ENCODE measurements at regions not wholly inside any gene's neighbourhood (a gene's known extent, or its start where the extent isn't known, plus 50 kb on each side); places are given as distances from the start of the nearest gene placed in this dataset.

DNA sequence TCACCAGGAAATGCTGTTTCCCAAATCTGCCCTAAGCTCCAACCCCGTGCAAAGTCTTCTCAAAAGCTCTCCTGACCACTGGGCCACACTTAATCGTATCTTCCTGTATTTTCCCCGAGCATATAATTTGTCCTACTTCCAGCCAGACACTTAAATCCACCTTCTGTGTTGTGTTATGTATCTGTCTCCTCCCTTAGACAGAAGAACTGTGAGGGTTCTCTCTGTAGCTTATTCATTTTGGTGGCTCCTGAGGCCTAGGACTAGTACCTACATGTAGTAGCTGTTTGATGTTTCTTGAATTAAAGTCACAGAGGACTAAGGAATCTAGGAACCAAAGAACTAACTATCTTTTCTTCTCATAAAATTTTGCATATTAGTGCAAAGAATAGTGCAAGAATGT lies 292.6 kb downstream of the ALDH8A1 start:
- H3K36me3 ChIP-seq (ENCODE audit: control insufficient read depth in 1 of 2, insufficient read depth in 2 of 2, low read depth in 1 of 2, low read length in 2 of 2) = no peaks in the 10 kb centered on the region
- WGBS = 100% methylated on average over 1 of the region's 3 CpGs
- H2BK120ac ChIP-seq (ENCODE audit: low read depth, low read length) = no peak overlapping the region
- H4K8ac ChIP-seq (ENCODE audit: low read length) = no peak overlapping the region
- H4K91ac ChIP-seq (ENCODE audit: low read length) = no peak overlapping the region
- H3K4me2 ChIP-seq (ENCODE audit: low read length, poor library complexity, severe bottlenecking) = no peak overlapping the region
- H3K27me3 ChIP-seq (ENCODE audit: control insufficient read depth in 1 of 2, insufficient read depth in 1 of 2, low read length in 2 of 2) = no peaks in the 10 kb centered on the region
- H3K79me1 ChIP-seq (replicated peaks; ENCODE audit: low read length, poor library complexity, severe bottlenecking) = no peaks in the 10 kb centered on the region
- H2BK15ac ChIP-seq (ENCODE audit: low read depth, poor library complexity, severe bottlenecking) = no peak overlapping the region
- DNase-seq = peak; percentile 15
- H3K9me3 ChIP-seq (ENCODE audit: control insufficient read depth, low read length) = no peaks in the 10 kb centered on the region
- H3K23ac ChIP-seq (ENCODE audit: low read length in 2 of 2) = no peak overlapping the region
- no peaks in the 10 kb centered on the region for H3K4me1 ChIP-seq (ENCODE audit: control insufficient read depth, insufficient read depth, low read depth, low read length)
- H2AK5ac ChIP-seq (ENCODE audit: low read length, severe bottlenecking) = peak overlapping the region; percentile 83
- no peak overlapping the region for H3K4me3 ChIP-seq (ENCODE audit: insufficient read depth in 1 of 2, low read depth in 1 of 2, low read length in 2 of 2)
- no peak overlapping the region for H3K9ac ChIP-seq (ENCODE audit: low read length)
- no peak overlapping the region for H3K14ac ChIP-seq (ENCODE audit: low read length in 2 of 2)
- H2BK5ac ChIP-seq (ENCODE audit: low read depth, low read length, poor library complexity, severe bottlenecking) = no peak overlapping the region
- H3K18ac ChIP-seq (ENCODE audit: low read depth in 1 of 2, low read length in 2 of 2) = peak overlapping the region; percentile 19 to 24
- peak overlapping the region in 1 of 2 experiments; percentile 16 for H3K4ac ChIP-seq (ENCODE audit: low read depth in 1 of 2, low read length in 2 of 2)
- H2BK12ac ChIP-seq (ENCODE audit: low read length in 2 of 2) = peak overlapping the region in 1 of 2 experiments; percentile 42
- H3K27ac ChIP-seq (ENCODE audit: low read length, poor library complexity, severe bottlenecking) = no peak overlapping the region
- no peak overlapping the region for H2AFZ ChIP-seq (ENCODE audit: low read depth, low read length)

DNA sequence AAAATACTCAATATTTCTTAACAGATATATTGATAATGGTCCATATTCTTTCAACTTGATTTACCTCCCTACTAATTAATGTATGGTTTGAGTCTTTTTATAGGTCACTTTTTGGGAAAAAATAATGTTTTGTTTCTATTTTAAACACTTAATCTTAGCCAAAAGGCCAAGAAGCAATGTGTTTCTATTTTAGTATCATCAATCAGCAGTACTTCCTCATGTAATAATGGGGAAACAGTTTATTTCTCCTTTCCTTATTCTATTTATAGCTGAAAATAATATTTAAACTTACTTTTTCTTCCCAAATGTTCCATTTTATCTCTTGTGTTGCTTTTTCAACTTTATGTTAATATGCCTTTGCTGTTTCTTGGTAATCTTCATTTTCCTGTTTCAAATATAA lies 295.1 kb downstream of the ALDH8A1 start:
- H2AFZ ChIP-seq (ENCODE audit: low read depth, low read length) = no peak overlapping the region
- no peak overlapping the region for H3K27ac ChIP-seq (ENCODE audit: low read length, poor library complexity, severe bottlenecking)
- no peak overlapping the region for H3K4ac ChIP-seq (ENCODE audit: low read depth in 1 of 2, low read length in 2 of 2)
- no peak overlapping the region for H2BK12ac ChIP-seq (ENCODE audit: low read length in 2 of 2)
- H2BK5ac ChIP-seq (ENCODE audit: low read depth, low read length, poor library complexity, severe bottlenecking) = no peak overlapping the region
- no peaks in the 10 kb centered on the region for H3K79me1 ChIP-seq (replicated peaks; ENCODE audit: low read length, poor library complexity, severe bottlenecking)
- no peak overlapping the region for H3K23ac ChIP-seq (ENCODE audit: low read length in 2 of 2)
- no peaks in the 10 kb centered on the region for H3K36me3 ChIP-seq (ENCODE audit: control insufficient read depth in 1 of 2, insufficient read depth in 2 of 2, low read depth in 1 of 2, low read length in 2 of 2)
- no peak overlapping the region for H4K91ac ChIP-seq (ENCODE audit: low read length)
- H2BK15ac ChIP-seq (ENCODE audit: low read depth, poor library complexity, severe bottlenecking) = no peak overlapping the region
- no peaks in the 10 kb centered on the region for H3K4me1 ChIP-seq (ENCODE audit: control insufficient read depth, insufficient read depth, low read depth, low read length)
- H3K9ac ChIP-seq (ENCODE audit: low read length) = no peak overlapping the region
- H3K18ac ChIP-seq (ENCODE audit: low read depth in 1 of 2, low read length in 2 of 2) = no peak overlapping the region
- no peaks in the 10 kb centered on the region for H3K9me3 ChIP-seq (ENCODE audit: control insufficient read depth, low read length)
- no peak overlapping the region for H3K14ac ChIP-seq (ENCODE audit: low read length in 2 of 2)
- no peaks in the 10 kb centered on the region for H3K27me3 ChIP-seq (ENCODE audit: control insufficient read depth in 1 of 2, insufficient read depth in 1 of 2, low read length in 2 of 2)
- no peak overlapping the region for H2BK120ac ChIP-seq (ENCODE audit: low read depth, low read length)
- no peak overlapping the region for H4K8ac ChIP-seq (ENCODE audit: low read length)
- H2AK5ac ChIP-seq (ENCODE audit: low read length, severe bottlenecking) = no peak overlapping the region
- no peak overlapping the region for H3K4me3 ChIP-seq (ENCODE audit: insufficient read depth in 1 of 2, low read depth in 1 of 2, low read length in 2 of 2)
- DNase-seq = no peak
- H3K4me2 ChIP-seq (ENCODE audit: low read length, poor library complexity, severe bottlenecking) = no peak overlapping the region

DNA sequence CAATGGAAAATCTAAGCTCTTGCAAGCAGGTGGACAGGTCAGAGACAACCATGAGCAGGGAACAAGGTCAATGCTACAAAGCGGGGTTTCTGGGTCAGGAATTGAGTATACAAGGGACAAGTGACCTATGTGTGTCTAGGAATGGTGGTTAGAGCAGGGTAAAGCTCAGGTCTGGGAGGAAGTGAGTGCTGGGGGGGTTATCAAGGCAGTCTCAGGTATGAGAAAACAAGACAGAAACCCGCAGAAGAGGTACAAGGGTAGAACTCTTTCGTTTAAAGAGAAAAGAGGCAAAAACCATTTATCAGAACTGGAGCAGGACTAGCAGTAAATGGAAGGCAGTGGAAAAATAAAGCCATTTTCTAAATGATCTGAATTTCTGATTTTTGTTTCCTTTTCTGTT lies 298.4 kb downstream of the ALDH8A1 start:
- Histone ChIP-seq H2AK5ac (ENCODE audit: low read length, severe bottlenecking) (no peak overlapping the region), H3K27ac (ENCODE audit: low read length, poor library complexity, severe bottlenecking) (no peak overlapping the region), H3K36me3 (ENCODE audit: control insufficient read depth in 1 of 2, insufficient read depth in 2 of 2, low read depth in 1 of 2, low read length in 2 of 2) (no peaks in the 10 kb centered on the region), H2AFZ (ENCODE audit: low read depth, low read length) (no peak overlapping the region), H3K4ac (ENCODE audit: low read depth in 1 of 2, low read length in 2 of 2) (no peak overlapping the region), H3K79me1 (replicated peaks; ENCODE audit: low read length, poor library complexity, severe bottlenecking) (no peaks in the 10 kb centered on the region), H4K8ac (ENCODE audit: low read length) (no peak overlapping the region), H2BK12ac (ENCODE audit: low read length in 2 of 2) (no peak overlapping the region), H3K27me3 (ENCODE audit: control insufficient read depth in 1 of 2, insufficient read depth in 1 of 2, low read length in 2 of 2) (no peaks in the 10 kb centered on the region), H2BK15ac (ENCODE audit: low read depth, poor library complexity, severe bottlenecking) (no peak overlapping the region), H2BK120ac (ENCODE audit: low read depth, low read length) (no peak overlapping the region), H3K4me2 (ENCODE audit: low read length, poor library complexity, severe bottlenecking) (no peak overlapping the region), H3K9me3 (ENCODE audit: control insufficient read depth, low read length) (no peaks in the 10 kb centered on the region), H3K18ac (ENCODE audit: low read depth in 1 of 2, low read length in 2 of 2) (no peak overlapping the region), H2BK5ac (ENCODE audit: low read depth, low read length, poor library complexity, severe bottlenecking) (no peak overlapping the region), H3K9ac (ENCODE audit: low read length) (no peak overlapping the region), H3K14ac (ENCODE audit: low read length in 2 of 2) (no peak overlapping the region), H3K4me1 (ENCODE audit: control insufficient read depth, insufficient read depth, low read depth, low read length) (peaks cover 1% of the 10 kb centered on the region), H4K91ac (ENCODE audit: low read length) (no peak overlapping the region), H3K4me3 (ENCODE audit: insufficient read depth in 1 of 2, low read depth in 1 of 2, low read length in 2 of 2) (no peak overlapping the region), H3K23ac (ENCODE audit: low read length in 2 of 2) (no peak overlapping the region)
- 92% methylated on average over 3 of the region's 3 CpGs for WGBS
- no peak for DNase-seq

DNA sequence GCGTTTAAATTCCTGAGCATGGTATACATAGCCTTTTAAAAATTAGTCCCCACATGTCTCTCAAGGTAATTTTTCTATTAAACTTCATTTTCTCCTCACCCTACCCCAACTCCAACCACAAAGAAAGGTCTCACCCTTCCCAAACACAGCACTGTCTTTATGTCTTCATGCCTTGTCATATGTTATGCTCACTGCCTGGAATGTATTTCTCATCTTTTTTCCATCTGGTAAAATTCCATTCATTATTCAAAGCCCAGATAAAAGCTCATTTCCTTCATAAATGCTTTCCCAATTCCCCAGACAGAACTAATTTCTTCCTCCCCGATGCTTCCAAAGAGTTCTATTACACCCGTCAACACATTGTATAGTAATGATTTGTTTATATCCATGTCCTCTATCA lies 302.0 kb downstream of the ALDH8A1 start:
- Histone ChIP-seq H3K18ac (ENCODE audit: low read depth in 1 of 2, low read length in 2 of 2) (no peak overlapping the region), H4K91ac (ENCODE audit: low read length) (no peak overlapping the region), H3K27ac (ENCODE audit: low read length, poor library complexity, severe bottlenecking) (no peak overlapping the region), H3K27me3 (ENCODE audit: control insufficient read depth in 1 of 2, insufficient read depth in 1 of 2, low read length in 2 of 2) (no peaks in the 10 kb centered on the region), H3K4me3 (ENCODE audit: insufficient read depth in 1 of 2, low read depth in 1 of 2, low read length in 2 of 2) (no peak overlapping the region), H3K4me2 (ENCODE audit: low read length, poor library complexity, severe bottlenecking) (no peak overlapping the region), H2AFZ (ENCODE audit: low read depth, low read length) (no peak overlapping the region), H2AK5ac (ENCODE audit: low read length, severe bottlenecking) (no peak overlapping the region), H3K4me1 (ENCODE audit: control insufficient read depth, insufficient read depth, low read depth, low read length) (peaks cover 6% of the 10 kb centered on the region), H3K4ac (ENCODE audit: low read depth in 1 of 2, low read length in 2 of 2) (no peak overlapping the region), H3K14ac (ENCODE audit: low read length in 2 of 2) (no peak overlapping the region), H2BK120ac (ENCODE audit: low read depth, low read length) (no peak overlapping the region), H3K79me1 (replicated peaks; ENCODE audit: low read length, poor library complexity, severe bottlenecking) (no peaks in the 10 kb centered on the region), H4K8ac (ENCODE audit: low read length) (no peak overlapping the region), H3K23ac (ENCODE audit: low read length in 2 of 2) (no peak overlapping the region), H3K9me3 (ENCODE audit: control insufficient read depth, low read length) (no peaks in the 10 kb centered on the region), H2BK15ac (ENCODE audit: low read depth, poor library complexity, severe bottlenecking) (no peak overlapping the region), H2BK5ac (ENCODE audit: low read depth, low read length, poor library complexity, severe bottlenecking) (no peak overlapping the region), H3K9ac (ENCODE audit: low read length) (no peak overlapping the region), H3K36me3 (ENCODE audit: control insufficient read depth in 1 of 2, insufficient read depth in 2 of 2, low read depth in 1 of 2, low read length in 2 of 2) (no peaks in the 10 kb centered on the region), H2BK12ac (ENCODE audit: low read length in 2 of 2) (no peak overlapping the region)
- WGBS = 99% methylated on average over 1 of the region's 3 CpGs
- DNase-seq = no peak

Measured in mesenchymal stem cell (in vitro differentiated cells and primary cell).